ENCODE measurements at regions not wholly inside any gene's neighbourhood (a gene's known extent, or its start where the extent isn't known, plus 50 kb on each side); places are given as distances from the start of the nearest gene placed in this dataset.

- no peaks in the 10 kb centered on the region for H3K27me3 ChIP-seq (ENCODE audit: low read length)
- TF ChIP-seq CTCF (IDR thresholded peaks at IDR 0.05; ENCODE audit: insufficient read depth, low read length, poor library complexity, severe bottlenecking) (no peak), EZH2phosphoT487 (conservative IDR thresholded peaks at IDR 0.05; ENCODE audit: low read length) (no peak)
- H3K9ac ChIP-seq (ENCODE audit: low read length) = no peak overlapping the region
- H3K9me3 ChIP-seq (ENCODE audit: insufficient read depth, low read length) = no peaks in the 10 kb centered on the region
- no peaks in the 10 kb centered on the region for H4K20me1 ChIP-seq (ENCODE audit: low read depth, low read length)
- no peaks in the 10 kb centered on the region for H3K9me2 ChIP-seq (replicated peaks; ENCODE audit: insufficient read depth, low read length)
- no peak overlapping the region for H3K4me2 ChIP-seq (ENCODE audit: low read depth, low read length, poor library complexity, severe bottlenecking)
- no peaks in the 10 kb centered on the region for H3K79me2 ChIP-seq (ENCODE audit: insufficient read depth, low read length)
- no peaks in the 10 kb centered on the region for H3K36me3 ChIP-seq (ENCODE audit: low read length)
- no peak overlapping the region for H3K4me3 ChIP-seq (ENCODE audit: insufficient read depth, low read length, poor library complexity, severe bottlenecking)
- no peak overlapping the region for H3K27ac ChIP-seq (ENCODE audit: low read depth, low read length)
- H3F3A ChIP-seq (ENCODE audit: insufficient read depth) = no peaks in the 10 kb centered on the region
- no peak overlapping the region for H2AFZ ChIP-seq (ENCODE audit: low read depth, low read length, severe bottlenecking)
Measured at GRCh38 chr2:188884517-188884916, 89.7 kb upstream of the COL3A1 start.

- Histone ChIP-seq H4K20me1 (ENCODE audit: low read depth, low read length) (no peaks in the 10 kb centered on the region), H3K27ac (ENCODE audit: low read depth, low read length) (no peak overlapping the region), H3K9me3 (ENCODE audit: insufficient read depth, low read length) (no peaks in the 10 kb centered on the region), H3F3A (ENCODE audit: insufficient read depth) (no peaks in the 10 kb centered on the region), H3K27me3 (ENCODE audit: low read length) (no peaks in the 10 kb centered on the region), H3K9ac (ENCODE audit: low read length) (no peak overlapping the region), H3K36me3 (ENCODE audit: low read length) (no peaks in the 10 kb centered on the region), H2AFZ (ENCODE audit: low read depth, low read length, severe bottlenecking) (no peak overlapping the region), H3K4me2 (ENCODE audit: low read depth, low read length, poor library complexity, severe bottlenecking) (no peak overlapping the region), H3K4me3 (ENCODE audit: insufficient read depth, low read length, poor library complexity, severe bottlenecking) (no peak overlapping the region), H3K9me2 (replicated peaks; ENCODE audit: insufficient read depth, low read length) (no peaks in the 10 kb centered on the region), H3K79me2 (ENCODE audit: insufficient read depth, low read length) (no peaks in the 10 kb centered on the region)
- TF ChIP-seq CTCF (IDR thresholded peaks at IDR 0.05; ENCODE audit: insufficient read depth, low read length, poor library complexity, severe bottlenecking) = no peak
- no peak for TF ChIP-seq EZH2phosphoT487 (conservative IDR thresholded peaks at IDR 0.05; ENCODE audit: low read length)
Measured at GRCh38 chr2:188889187-188889586, 85.0 kb upstream of the COL3A1 start.

- H3K4me3 ChIP-seq (ENCODE audit: insufficient read depth, low read length, poor library complexity, severe bottlenecking) = no peak overlapping the region
Measured at GRCh38 chr2:188890755-188891154, 83.4 kb upstream of the COL3A1 start.

More at GRCh38 chr2:188890755-188891154, 83.4 kb upstream of the COL3A1 start:
- Histone ChIP-seq H3K27ac (ENCODE audit: low read depth, low read length) (no peak overlapping the region), H3F3A (ENCODE audit: insufficient read depth) (no peaks in the 10 kb centered on the region), H4K20me1 (ENCODE audit: low read depth, low read length) (no peaks in the 10 kb centered on the region), H3K27me3 (ENCODE audit: low read length) (no peaks in the 10 kb centered on the region), H3K9me3 (ENCODE audit: insufficient read depth, low read length) (no peaks in the 10 kb centered on the region), H2AFZ (ENCODE audit: low read depth, low read length, severe bottlenecking) (no peak overlapping the region), H3K36me3 (ENCODE audit: low read length) (no peaks in the 10 kb centered on the region), H3K4me2 (ENCODE audit: low read depth, low read length, poor library complexity, severe bottlenecking) (no peak overlapping the region), H3K9me2 (replicated peaks; ENCODE audit: insufficient read depth, low read length) (no peaks in the 10 kb centered on the region), H3K9ac (ENCODE audit: low read length) (no peak overlapping the region), H3K79me2 (ENCODE audit: insufficient read depth, low read length) (no peaks in the 10 kb centered on the region)
- TF ChIP-seq CTCF (IDR thresholded peaks at IDR 0.05; ENCODE audit: insufficient read depth, low read length, poor library complexity, severe bottlenecking) (no peak), EZH2phosphoT487 (conservative IDR thresholded peaks at IDR 0.05; ENCODE audit: low read length) (no peak)

Measured in SU-DHL-6 (cell line).